ENCODE measurements at regions not wholly inside any gene's neighbourhood (a gene's known extent, or its start where the extent isn't known, plus 50 kb on each side); places are given as distances from the start of the nearest gene placed in this dataset.

DNA sequence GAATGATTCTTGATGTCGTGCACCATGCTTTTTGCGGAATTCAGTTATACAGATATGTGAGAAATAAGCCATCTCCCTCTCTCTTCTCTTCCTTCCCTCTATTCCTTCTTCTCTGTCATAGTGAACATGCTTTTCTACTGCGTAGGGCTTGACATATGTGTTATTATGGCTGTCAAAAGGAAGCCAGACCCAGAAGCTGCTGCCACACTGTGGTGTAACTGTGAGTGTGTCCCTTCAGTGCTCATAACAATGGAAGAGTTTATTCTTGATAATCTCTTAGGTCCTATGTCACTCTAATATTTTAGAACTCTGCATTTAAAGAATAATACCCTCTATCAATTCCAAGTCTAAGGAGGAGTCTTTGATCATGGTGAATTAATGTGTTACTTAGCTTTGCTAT is 208.9 kb upstream of the TMTC4 start:
- no peak overlapping the region for H3K23ac ChIP-seq (ENCODE audit: insufficient read length, low read depth, low read length)
- Mint-ChIP-seq H3K36me3 (ENCODE audit: insufficient read depth in 1 of 3, low read depth in 3 of 3) (no peaks in the 10 kb centered on the region; a peak in 1 of 7 replicates), H3K4me3 (no peak overlapping the region), H3K27ac (no peak overlapping the region), H3K4me1 (peaks cover 0 to 4% of the 10 kb centered on the region in 2 experiments; a peak in 1 of 4 replicates), H3K9me3 (peaks cover 0 to 2% of the 10 kb centered on the region in 2 experiments; a peak in 1 of 5 replicates), H3K27me3 (ENCODE audit: low read depth) (no peaks in the 10 kb centered on the region)
- no peak overlapping the region for H3K18ac ChIP-seq (ENCODE audit: insufficient read length, low read depth, low read length)
- no peaks in the 10 kb centered on the region for H3K79me1 ChIP-seq (ENCODE audit: insufficient read depth, low read depth, low read length, poor library complexity, severe bottlenecking)
- H2BK5ac ChIP-seq (ENCODE audit: insufficient read length, low read length), result no peak overlapping the region
- no peaks in the 10 kb centered on the region for H3K79me2 ChIP-seq (ENCODE audit: insufficient read depth, low read length)
- no peak overlapping the region for H2BK15ac ChIP-seq (ENCODE audit: low read depth, low read length)
- no peaks in the 10 kb centered on the region for H3K4me1 ChIP-seq (ENCODE audit: insufficient read depth, low read length)
- TF ChIP-seq CTCF (conservative IDR thresholded peaks at IDR 0.05), result no peak
- no peak overlapping the region for H3K56ac ChIP-seq (ENCODE audit: insufficient read length, low read depth, low read length)
- no peak overlapping the region for H2BK20ac ChIP-seq (ENCODE audit: low read depth, low read length, poor library complexity, severe bottlenecking)
- no peaks in the 10 kb centered on the region for H3K23me2 ChIP-seq (ENCODE audit: insufficient read length, low read depth, low read length, poor library complexity, severe bottlenecking)
- no peak overlapping the region for H2BK12ac ChIP-seq (ENCODE audit: insufficient read length, low read depth, low read length)
- no peak overlapping the region for H3T11ph ChIP-seq (ENCODE audit: low read length)
- H3K9me3 ChIP-seq (ENCODE audit: control insufficient read depth, low read depth, low read length), result no peaks in the 10 kb centered on the region
- no peak for DNase-seq
- H4K8ac ChIP-seq (replicated peaks; ENCODE audit: insufficient read length, low read depth, low read length), result no peak overlapping the region
- H3K4me2 ChIP-seq (ENCODE audit: insufficient read depth, insufficient read length, low read length), result no peak overlapping the region
- H2AFZ ChIP-seq (ENCODE audit: low read length), result no peak overlapping the region
- no peak overlapping the region for H3K4ac ChIP-seq (ENCODE audit: low read depth, low read length)
- H2AK5ac ChIP-seq (ENCODE audit: insufficient read length, low read length), result no peak overlapping the region
- no peak overlapping the region for H3K27ac ChIP-seq (ENCODE audit: insufficient read length, low read depth, low read length)
- H4K20me1 ChIP-seq (ENCODE audit: control insufficient read depth, insufficient read depth, insufficient read length), result no peaks in the 10 kb centered on the region
- H4K91ac ChIP-seq (ENCODE audit: insufficient read length, low read depth, low read length), result no peak overlapping the region
- no peak overlapping the region for H3K14ac ChIP-seq (ENCODE audit: insufficient read depth, low read length)
- H2BK120ac ChIP-seq (ENCODE audit: low read depth, low read length, poor library complexity, severe bottlenecking), result no peak overlapping the region
- H4K5ac ChIP-seq (ENCODE audit: insufficient read length, low read depth, low read length), result no peak overlapping the region
- H3K9ac ChIP-seq (ENCODE audit: extremely low read depth, insufficient read length, low read length), result no peak overlapping the region
- H3K27me3 ChIP-seq (ENCODE audit: insufficient read depth, low read length), result no peaks in the 10 kb centered on the region
- no CpG with 5 or more reads among the region's 3 CpGs for WGBS (ENCODE audit: extremely low coverage, insufficient read length, low lambda C conversion rate)

Measured in H9 (cell line).